ENCODE measurements at regions not wholly inside any gene's neighbourhood (a gene's known extent, or its start where the extent isn't known, plus 50 kb on each side); places are given as distances from the start of the nearest gene placed in this dataset.
"Not testable (repeated sequence)": the region's sequence is repeated elsewhere in the genome, so short reads cannot be mapped to it uniquely, and the experiment has no call there.

DNA sequence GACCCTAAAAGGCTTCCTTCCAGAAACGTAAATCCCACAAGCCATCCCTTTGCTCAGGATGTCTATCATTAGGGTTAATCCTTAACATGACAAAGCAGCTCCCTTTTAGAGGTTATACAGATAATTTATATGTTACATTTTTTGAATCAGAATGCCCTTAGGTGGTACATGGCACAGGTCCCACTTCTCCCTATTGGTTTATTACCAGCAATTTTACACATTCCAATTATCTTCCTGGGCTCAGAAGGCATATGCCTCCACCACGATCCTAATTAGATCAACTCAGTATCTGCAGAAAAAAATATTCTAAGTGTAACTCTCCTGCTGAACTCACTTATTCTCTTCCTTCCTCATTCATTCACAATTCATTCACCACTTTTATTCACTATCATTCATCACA, 507.0 kb upstream of the MAP2 start:
- Histone ChIP-seq H3K4me3 (ENCODE audit: low read depth, low read length) (no peak overlapping the region), H3K36me3 (ENCODE audit: control insufficient read depth, insufficient read depth, low read length) (no peaks in the 10 kb centered on the region), H3K27me3 (ENCODE audit: control insufficient read depth, insufficient read depth, low read length) (no peaks in the 10 kb centered on the region)
- POLR2A ChIA-PET, result no interaction called here
- TF ChIP-seq, protein P1, sequence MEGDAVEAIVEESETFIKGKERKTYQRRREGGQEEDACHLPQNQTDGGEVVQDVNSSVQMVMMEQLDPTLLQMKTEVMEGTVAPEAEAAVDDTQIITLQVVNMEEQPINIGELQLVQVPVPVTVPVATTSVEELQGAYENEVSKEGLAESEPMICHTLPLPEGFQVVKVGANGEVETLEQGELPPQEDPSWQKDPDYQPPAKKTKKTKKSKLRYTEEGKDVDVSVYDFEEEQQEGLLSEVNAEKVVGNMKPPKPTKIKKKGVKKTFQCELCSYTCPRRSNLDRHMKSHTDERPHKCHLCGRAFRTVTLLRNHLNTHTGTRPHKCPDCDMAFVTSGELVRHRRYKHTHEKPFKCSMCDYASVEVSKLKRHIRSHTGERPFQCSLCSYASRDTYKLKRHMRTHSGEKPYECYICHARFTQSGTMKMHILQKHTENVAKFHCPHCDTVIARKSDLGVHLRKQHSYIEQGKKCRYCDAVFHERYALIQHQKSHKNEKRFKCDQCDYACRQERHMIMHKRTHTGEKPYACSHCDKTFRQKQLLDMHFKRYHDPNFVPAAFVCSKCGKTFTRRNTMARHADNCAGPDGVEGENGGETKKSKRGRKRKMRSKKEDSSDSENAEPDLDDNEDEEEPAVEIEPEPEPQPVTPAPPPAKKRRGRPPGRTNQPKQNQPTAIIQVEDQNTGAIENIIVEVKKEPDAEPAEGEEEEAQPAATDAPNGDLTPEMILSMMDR (IDR thresholded peaks at IDR 0.05; ENCODE audit: insufficient read depth, low read depth, low read length), result no peak
- CTCF ChIA-PET, result no interaction called here
- DNase-seq (ENCODE audit: low read depth), result no peak

DNA sequence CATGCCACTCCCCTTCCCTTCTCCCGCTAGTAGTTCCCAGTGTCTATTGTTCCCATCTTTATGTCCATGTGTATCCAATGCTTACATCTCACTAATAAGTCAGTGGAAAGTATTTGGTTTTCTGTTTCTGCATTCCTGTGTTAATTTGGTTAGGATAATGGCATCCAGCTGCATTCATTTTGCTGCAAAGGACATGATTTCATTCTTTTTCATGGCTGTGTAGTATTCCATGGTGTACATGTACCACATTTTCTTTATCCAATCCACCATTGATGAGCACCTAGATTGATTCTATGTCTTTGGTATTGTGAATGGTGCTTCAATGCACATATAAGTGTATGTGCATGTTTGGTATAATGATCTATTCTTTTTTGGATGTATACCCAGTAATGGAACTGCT, 502.5 kb upstream of the MAP2 start:
- H3K36me3 ChIP-seq (ENCODE audit: control insufficient read depth, insufficient read depth, low read length); POLR2A ChIA-PET; H3K4me3 ChIP-seq (ENCODE audit: low read depth, low read length); H3K27me3 ChIP-seq (ENCODE audit: control insufficient read depth, insufficient read depth, low read length); DNase-seq (ENCODE audit: low read depth); CTCF ChIA-PET: not testable (repeated sequence)

DNA sequence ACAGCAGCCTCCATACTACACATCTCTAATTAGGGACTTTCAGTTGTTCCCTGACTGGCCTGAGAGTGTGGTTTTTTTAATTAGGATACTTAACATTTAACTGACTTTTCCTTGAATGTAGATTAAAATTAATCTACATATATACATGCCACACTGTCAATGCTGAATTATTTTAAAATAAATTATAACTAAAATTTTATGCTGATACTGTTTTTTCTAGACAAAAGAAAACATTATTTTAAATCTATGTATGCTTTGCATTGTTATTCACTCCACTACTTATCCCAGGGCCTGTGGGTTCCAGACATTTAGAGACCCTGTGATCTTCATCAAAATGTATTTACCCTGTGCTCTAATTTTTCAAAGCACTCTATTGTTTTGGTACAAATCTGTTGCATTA, 496.0 kb upstream of the MAP2 start:
- CTCF ChIA-PET, result no interaction called here
- POLR2A ChIA-PET, result no interaction called here
- TF ChIP-seq, protein P1 (IDR thresholded peaks at IDR 0.05; ENCODE audit: insufficient read depth, low read depth, low read length), result no peak
- Histone ChIP-seq H3K27me3 (ENCODE audit: control insufficient read depth, insufficient read depth, low read length) (no peaks in the 10 kb centered on the region), H3K4me3 (ENCODE audit: low read depth, low read length) (no peak overlapping the region), H3K36me3 (ENCODE audit: control insufficient read depth, insufficient read depth, low read length) (no peaks in the 10 kb centered on the region)
- DNase-seq (ENCODE audit: low read depth), result no peak

DNA sequence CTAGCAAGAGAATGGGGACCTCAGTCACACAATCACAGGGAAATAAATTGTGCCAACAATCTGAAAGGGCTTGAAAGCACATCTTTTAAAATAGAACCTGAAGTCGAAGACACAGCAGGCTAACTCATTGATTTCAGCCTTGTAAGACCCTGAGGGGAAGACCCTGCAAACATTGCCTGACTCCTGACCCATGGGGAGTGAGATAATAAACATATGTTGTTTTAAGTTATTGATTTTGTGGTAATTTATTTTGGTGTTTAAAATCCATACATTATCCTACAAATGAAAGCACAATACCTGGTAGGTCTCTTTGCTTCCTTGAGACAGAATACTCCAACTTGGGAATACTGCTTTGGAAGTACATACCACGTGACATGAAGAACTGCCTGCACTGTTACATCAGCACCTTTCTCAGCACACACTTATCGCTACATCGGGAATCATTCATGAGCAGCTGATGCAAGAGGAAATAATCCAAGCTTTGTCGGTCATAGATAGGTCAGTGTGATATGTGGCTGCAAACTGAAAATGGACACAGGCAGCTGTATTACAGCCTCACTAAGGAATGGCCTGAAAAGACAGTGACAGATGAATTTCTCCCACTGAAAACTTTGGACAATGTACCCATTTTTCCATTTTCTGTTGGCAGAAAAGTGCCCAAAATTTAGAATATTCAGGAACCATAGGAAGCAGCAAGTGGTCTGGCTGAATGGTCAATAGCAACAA, 494.5 kb upstream of the MAP2 start:
- H3K36me3 ChIP-seq (ENCODE audit: control insufficient read depth, insufficient read depth, low read length), result no peaks in the 10 kb centered on the region
- H3K27me3 ChIP-seq (ENCODE audit: control insufficient read depth, insufficient read depth, low read length), result no peaks in the 10 kb centered on the region
- ChIA-PET POLR2A (no interaction called here), CTCF (no interaction called here)
- DNase-seq (ENCODE audit: low read depth), result no peak
- TF ChIP-seq, protein P1 (IDR thresholded peaks at IDR 0.05; ENCODE audit: insufficient read depth, low read depth, low read length), result no peak
- no peak overlapping the region for H3K4me3 ChIP-seq (ENCODE audit: low read depth, low read length)

DNA sequence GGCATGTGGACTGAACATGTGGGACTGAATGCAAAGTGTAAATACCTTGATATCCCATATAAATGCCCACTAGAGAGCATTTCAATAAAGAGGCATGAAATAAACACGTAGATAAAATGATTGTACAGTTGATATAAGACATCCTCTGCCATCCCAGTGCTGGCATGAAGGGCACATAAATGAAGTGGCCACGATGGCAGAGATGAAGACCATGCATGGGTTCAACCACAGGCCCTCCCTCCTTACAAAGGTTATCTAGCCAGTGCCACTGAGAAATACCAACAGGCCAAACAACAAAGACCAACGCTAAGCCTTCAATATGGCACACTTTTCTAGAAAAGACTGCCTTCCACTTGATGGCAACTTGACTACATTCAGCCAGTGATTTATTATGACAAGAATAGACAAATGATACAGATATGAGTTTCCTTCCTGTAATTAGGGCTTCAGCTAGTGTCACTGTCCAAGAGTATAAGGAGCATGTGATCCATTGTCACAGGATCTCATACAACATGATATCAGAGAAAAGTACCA, 493.9 kb upstream of the MAP2 start:
- Histone ChIP-seq H3K36me3 (ENCODE audit: control insufficient read depth, insufficient read depth, low read length) (no peaks in the 10 kb centered on the region), H3K4me3 (ENCODE audit: low read depth, low read length) (no peak overlapping the region), H3K27me3 (ENCODE audit: control insufficient read depth, insufficient read depth, low read length) (no peaks in the 10 kb centered on the region)
- no peak for DNase-seq (ENCODE audit: low read depth)
- CTCF ChIA-PET, result no interaction called here
- POLR2A ChIA-PET, result no interaction called here
- TF ChIP-seq, protein P1 (IDR thresholded peaks at IDR 0.05; ENCODE audit: insufficient read depth, low read depth, low read length), result no peak

DNA sequence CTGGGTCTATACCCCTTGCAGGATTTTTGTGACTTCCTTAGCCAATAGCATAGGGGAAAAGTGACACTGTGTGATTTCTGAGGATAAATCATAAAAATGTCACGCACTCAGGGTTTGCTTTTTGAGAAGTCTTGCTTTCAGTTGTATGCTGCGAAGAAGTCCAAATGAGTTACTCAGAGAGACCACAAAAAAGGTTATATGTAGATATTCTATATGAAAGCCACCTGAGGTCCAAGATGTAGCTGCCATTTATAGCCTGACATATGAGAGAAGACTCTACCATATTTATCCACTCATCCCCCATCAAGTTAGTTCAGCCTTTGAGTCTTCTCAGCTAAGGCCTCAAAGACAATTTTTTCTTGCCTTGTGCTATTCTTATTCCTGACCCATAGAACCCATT, 488.3 kb upstream of the MAP2 start:
- POLR2A ChIA-PET, result no interaction called here

More for the DNA sequence above, 488.3 kb upstream of the MAP2 start:
- Histone ChIP-seq H3K36me3 (ENCODE audit: control insufficient read depth, insufficient read depth, low read length) (no peaks in the 10 kb centered on the region), H3K27me3 (ENCODE audit: control insufficient read depth, insufficient read depth, low read length) (no peaks in the 10 kb centered on the region), H3K4me3 (ENCODE audit: low read depth, low read length) (no peak overlapping the region)
- CTCF ChIA-PET, result no interaction called here
- TF ChIP-seq, protein P1 (IDR thresholded peaks at IDR 0.05; ENCODE audit: insufficient read depth, low read depth, low read length), result no peak
- DNase-seq (ENCODE audit: low read depth), result no peak

All from BJ (cell line).